Stomach (tissue), 4 donors: ENCODE measurements at regions not wholly inside any gene's neighbourhood (a gene's known extent, or its start where the extent isn't known, plus 50 kb on each side); places are given as distances from the start of the nearest gene placed in this dataset.
A peak's percentile ranks its signal among the peaks of the same experiment; 100 is the strongest.

Source experiments
- CTCF ChIP-seq, 7 experiments: fragments of 450-650 bp in 4 of 7; fragments of 200-600 bp in 3 of 7; sonication (generic) in 3 of 7; IDR thresholded peaks; one replicate each; pipeline ENCODE4 v1.5.1; 2016 to 2019; ENCODE audit warnings: antibody characterized with exemption in 7 of 7, control low read depth in 2 of 7, mild to moderate bottlenecking in 1 of 7
- POLR2A ChIP-seq, 4 donors: fragments of 450-650 bp; IDR thresholded peaks; one replicate each; pipeline ENCODE4 v1.6.1; 2016; ENCODE audit warnings: antibody characterized with exemption in 4 of 4, control low read depth in 2 of 4, mild to moderate bottlenecking in 1 of 4, moderate library complexity in 1 of 4

- TF ChIP-seq POLR2A (IDR thresholded peaks at IDR 0.05) (no peak), CTCF (IDR thresholded peaks at IDR 0.05) (peak in 3 of 7 experiments; percentile 14 to 34 (median 16))
These were observed 83.5 kb downstream of the SYF2 start for GRCh38 chr1:25148673-25149300.
